K562 (cell line): ENCODE measurements at regions not wholly inside any gene's neighbourhood (a gene's known extent, or its start where the extent isn't known, plus 50 kb on each side); places are given as distances from the start of the nearest gene placed in this dataset.

ENCODE experiments used
- ATAC-seq: fragments of 200-7000 bp; cut with Tn5 transposase; 3 replicates; pipeline ENCODE4 v1.9.1; 2020; ENCODE audit warnings: moderate library complexity
- BruUV-seq: library from RNA; stranded (reverse); fragments of 400-500 nt; replicated peaks from 2 replicates; lab custom pipeline; 2021; lab: Mats Ljungman, UMichigan
- CTCF ChIA-PET: fragments of 300-600 bp; formaldehyde crosslinking; extraction: SDS; loops from one replicate; lab custom pipeline; 2021; ENCODE audit warnings: low intra/inter-chr PET ratio; lab: Yijun Ruan, JAX
- POLR2A ChIA-PET: fragments of 300-600, 350-650 bp; sonication (Branson Sonifier 250); formaldehyde crosslinking; extraction: SDS; loops from one replicate; lab custom pipeline; 2021; ENCODE audit warnings: antibody characterized with exemption, inconsistent platforms; lab: Yijun Ruan, JAX
- DNase-seq, 4 experiments: peaks; one replicate each; pipeline versions ENCODE4 v3.0.0 to v3.0.0-alpha.2; 2011 to 2018; ENCODE audit warnings: low spot score in 3 of 4, mixed read lengths in 3 of 4; ENCODE audit errors: extremely low read depth in 1 of 4
- FAIRE-seq: peaks from 2 replicates; lab custom pipeline; 2011; peaks lifted over from hg19 to GRCh38; lab: Jason Lieb, UNC
- H2AFZ ChIP-seq: 2 replicates; pipeline ENCODE4 v1.6.0; 2011; ENCODE audit warnings: low read depth, low read length, control low read depth, inconsistent platforms
- H3K27ac ChIP-seq: fragments of 200-600 bp; 3 replicates; pipeline ENCODE4 v1.8.0; 2011; ENCODE audit warnings: low read depth, mild to moderate bottlenecking, control low read depth, inconsistent platforms, low read length, moderate library complexity, mixed read lengths; ENCODE audit errors: extremely low read depth
- H3K27me3 ChIP-seq, 2 experiments: fragments of 300-600 bp in 1 of 2; 2 replicates in 1 of 2; 3 replicates in 1 of 2; pipeline versions ENCODE4 v1.6.0 to v1.8.0; 2011; ENCODE audit warnings: inconsistent platforms in 2 of 2, low read length in 2 of 2, mild to moderate bottlenecking in 1 of 2, mixed read lengths in 1 of 2, moderate library complexity in 1 of 2; ENCODE audit not compliant: control insufficient read depth in 2 of 2, insufficient read depth in 2 of 2
- H3K36me3 ChIP-seq: fragments of 300-600 bp; 3 replicates; pipeline ENCODE4 v1.8.0; 2011; ENCODE audit warnings: mild to moderate bottlenecking, low read length, inconsistent platforms; ENCODE audit not compliant: control insufficient read depth, insufficient read depth
- H3K4me1 ChIP-seq, 2 experiments: fragments of 200-600 bp in 1 of 2; replicated peaks in 1 of 2; 2 replicates in 1 of 2; 3 replicates in 1 of 2; pipeline versions ENCODE4 v1.5.1 to v1.8.0; 2011; ENCODE audit warnings: inconsistent platforms in 2 of 2, low read length in 2 of 2, mild to moderate bottlenecking in 1 of 2, mixed read lengths in 1 of 2, moderate library complexity in 1 of 2; ENCODE audit not compliant: control insufficient read depth in 2 of 2, insufficient read depth in 2 of 2
- H3K4me2 ChIP-seq: 2 replicates; pipeline ENCODE4 v1.6.1; 2011; ENCODE audit warnings: low read length, control low read depth, inconsistent platforms, mixed read lengths; ENCODE audit not compliant: insufficient read depth
- H3K4me3 ChIP-seq: fragments of 200-600 bp; sonication (generic), shearing (Covaris generic); 2 replicates; pipeline ENCODE4 v1.5.1; 2016; ENCODE audit warnings: control low read depth, inconsistent platforms
- H3K79me2 ChIP-seq: fragments of 200-600 bp; 3 replicates; pipeline ENCODE4 v1.8.0; 2011; ENCODE audit warnings: low read length, inconsistent platforms; ENCODE audit not compliant: control insufficient read depth, insufficient read depth
- H3K9ac ChIP-seq, 2 experiments: 2 replicates each; pipeline versions ENCODE4 v1.6.0 to v1.6.1; 2011; ENCODE audit warnings: low read depth in 2 of 2, low read length in 2 of 2, control low read depth in 1 of 2, inconsistent platforms in 1 of 2, mild to moderate bottlenecking in 1 of 2, mixed read lengths in 1 of 2; ENCODE audit not compliant: insufficient read depth in 1 of 2
- H3K9me1 ChIP-seq: one replicate; pipeline ENCODE4 v1.6.0; 2011; ENCODE audit warnings: inconsistent platforms, mild to moderate bottlenecking, low read length, moderate library complexity; ENCODE audit not compliant: control insufficient read depth, insufficient read depth
- H3K9me3 ChIP-seq: replicated peaks from 2 replicates; pipeline ENCODE4 v1.5.1; 2011; ENCODE audit warnings: low read depth, low read length, inconsistent platforms; ENCODE audit not compliant: control insufficient read depth, insufficient read depth
- H4K20me1 ChIP-seq: replicated peaks from 2 replicates; pipeline ENCODE4 v1.6.1; 2011; ENCODE audit warnings: low read length, inconsistent platforms, mixed read lengths; ENCODE audit not compliant: control insufficient read depth, insufficient read depth
- POLR2AphosphoS5 ChIP-seq: IDR thresholded peaks from 2 replicates; pipeline ENCODE4 v1.6.1; 2011; ENCODE audit warnings: mild to moderate bottlenecking, low read depth, low read length, moderate library complexity; ENCODE audit not compliant: control insufficient read depth, insufficient read depth
- SIN3A ChIP-seq, 2 experiments: fragments of 150-350 bp in 1 of 2; IDR thresholded peaks; 2 replicates each; pipeline ENCODE4 v1.6.1; 2011 to 2016; ENCODE audit warnings: borderline replicate concordance in 2 of 2, low read depth in 2 of 2, low read length in 2 of 2, mild to moderate bottlenecking in 2 of 2, moderate library complexity in 2 of 2; ENCODE audit not compliant: control insufficient read depth in 1 of 2
- SMAD3 ChIP-seq: fragments of 450-650 bp; formaldehyde crosslinking; conservative IDR thresholded peaks from 2 replicates; pipeline ENCODE4 v1.4.0; 2020; ENCODE audit warnings: mild to moderate bottlenecking
- SMARCA4 ChIP-seq: fragments of 450-650 bp; IDR thresholded peaks from 2 replicates; pipeline ENCODE4 v1.6.1; 2016
- TAF9B ChIP-seq: fragments of 450-650 bp; IDR thresholded peaks from 2 replicates; pipeline ENCODE4 v1.6.1; 2018; ENCODE audit warnings: mild to moderate bottlenecking; ENCODE audit not compliant: partially characterized antibody
- TEAD4 ChIP-seq, 2 experiments: sonication (generic) in 1 of 2; formaldehyde crosslinking in 1 of 2; IDR thresholded peaks; 2 replicates each; pipeline versions ENCODE4 v1.6.1 to v1.8.0; 2012 to 2022; ENCODE audit warnings: borderline replicate concordance in 1 of 2, inconsistent platforms in 1 of 2, low read length in 1 of 2, mild to moderate bottlenecking in 1 of 2, missing genetic modification reagents in 1 of 2
- WGBS: fragments of 100-300 bp; shearing (Covaris generic); methylation state at CpG from one replicate; pipeline ENCODE4 v1.1.6; 2016; ENCODE audit warnings: low coverage, mixed read lengths; ENCODE audit not compliant: insufficient coverage; ENCODE audit errors: missing lambda C conversion rate; 5-methylcytosine and 5-hydroxymethylcytosine counted together
- in situ Hi-C: fragments of 300-500 bp; cut with MboI; formaldehyde crosslinking; loops from 4 replicates; pipeline ENCODE4 v1.15.0; 2018; ENCODE audit warnings: inconsistent platforms, mixed read lengths
- intact Hi-C: fragments of 100-400 bp; cut with micrococcal nuclease; formaldehyde crosslinking; loops from 2 replicates; pipeline ENCODE4 v1.14.2; 2022
- TF ChIP-seq, protein P1 (sequence below): fragments of 250-450 bp; sonication (Bioruptor Pico); IDR thresholded peaks from 2 replicates; pipeline ENCODE4 v1.5.0; 2021
- TF ChIP-seq, protein P2 (sequence below): fragments of 450-650 bp; IDR thresholded peaks from 2 replicates; pipeline ENCODE4 v1.6.1; 2017; ENCODE audit warnings: antibody characterized with exemption, mild to moderate bottlenecking
- TF ChIP-seq, protein P3 (sequence below): IDR thresholded peaks from 2 replicates; pipeline ENCODE4 v1.6.1; 2014; ENCODE audit warnings: antibody characterized with exemption
- TF ChIP-seq, protein P4 (sequence below): sonication (generic); formaldehyde crosslinking; IDR thresholded peaks from 2 replicates; pipeline ENCODE4 v1.8.1; 2023; ENCODE audit warnings: mild to moderate bottlenecking, missing genetic modification reagents

DNA sequence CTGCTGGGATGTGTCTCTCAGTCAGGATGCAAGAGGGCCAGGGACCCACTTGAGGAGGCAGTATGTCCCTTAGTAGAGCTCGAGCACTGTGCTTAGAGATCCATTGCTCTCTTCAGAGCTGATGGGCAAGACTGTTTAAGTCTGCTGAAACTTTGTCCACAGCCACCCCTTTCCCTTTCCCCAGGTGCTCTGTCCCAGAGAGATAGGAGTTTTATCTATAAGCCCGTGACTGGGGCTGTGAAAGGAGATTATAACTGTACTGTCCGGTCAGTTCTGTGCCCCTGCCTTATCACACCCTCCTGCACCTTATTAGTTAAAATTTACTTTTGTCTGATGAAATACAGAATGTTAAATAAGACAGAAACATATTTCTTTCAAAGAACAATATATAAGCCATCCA, 378.4 kb downstream of the PABPC4L start:
- no TSS peak for BruUV-seq
- TF ChIP-seq, protein P1, sequence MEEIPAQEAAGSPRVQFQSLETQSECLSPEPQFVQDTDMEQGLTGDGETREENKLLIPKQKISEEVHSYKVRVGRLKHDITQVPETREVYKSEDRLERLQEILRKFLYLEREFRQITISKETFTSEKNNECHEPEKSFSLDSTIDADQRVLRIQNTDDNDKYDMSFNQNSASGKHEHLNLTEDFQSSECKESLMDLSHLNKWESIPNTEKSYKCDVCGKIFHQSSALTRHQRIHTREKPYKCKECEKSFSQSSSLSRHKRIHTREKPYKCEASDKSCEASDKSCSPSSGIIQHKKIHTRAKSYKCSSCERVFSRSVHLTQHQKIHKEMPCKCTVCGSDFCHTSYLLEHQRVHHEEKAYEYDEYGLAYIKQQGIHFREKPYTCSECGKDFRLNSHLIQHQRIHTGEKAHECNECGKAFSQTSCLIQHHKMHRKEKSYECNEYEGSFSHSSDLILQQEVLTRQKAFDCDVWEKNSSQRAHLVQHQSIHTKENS (CRISPR knock-in tag) = no peak
- 0 out of 2 replicates have a peak, but pooled peaks have one; percentile 24 for TF ChIP-seq POLR2AphosphoS5
- 0 out of 2 replicates have a peak, but pooled peaks have one; percentile 15 for TF ChIP-seq SMARCA4
- TF ChIP-seq, protein P2, sequence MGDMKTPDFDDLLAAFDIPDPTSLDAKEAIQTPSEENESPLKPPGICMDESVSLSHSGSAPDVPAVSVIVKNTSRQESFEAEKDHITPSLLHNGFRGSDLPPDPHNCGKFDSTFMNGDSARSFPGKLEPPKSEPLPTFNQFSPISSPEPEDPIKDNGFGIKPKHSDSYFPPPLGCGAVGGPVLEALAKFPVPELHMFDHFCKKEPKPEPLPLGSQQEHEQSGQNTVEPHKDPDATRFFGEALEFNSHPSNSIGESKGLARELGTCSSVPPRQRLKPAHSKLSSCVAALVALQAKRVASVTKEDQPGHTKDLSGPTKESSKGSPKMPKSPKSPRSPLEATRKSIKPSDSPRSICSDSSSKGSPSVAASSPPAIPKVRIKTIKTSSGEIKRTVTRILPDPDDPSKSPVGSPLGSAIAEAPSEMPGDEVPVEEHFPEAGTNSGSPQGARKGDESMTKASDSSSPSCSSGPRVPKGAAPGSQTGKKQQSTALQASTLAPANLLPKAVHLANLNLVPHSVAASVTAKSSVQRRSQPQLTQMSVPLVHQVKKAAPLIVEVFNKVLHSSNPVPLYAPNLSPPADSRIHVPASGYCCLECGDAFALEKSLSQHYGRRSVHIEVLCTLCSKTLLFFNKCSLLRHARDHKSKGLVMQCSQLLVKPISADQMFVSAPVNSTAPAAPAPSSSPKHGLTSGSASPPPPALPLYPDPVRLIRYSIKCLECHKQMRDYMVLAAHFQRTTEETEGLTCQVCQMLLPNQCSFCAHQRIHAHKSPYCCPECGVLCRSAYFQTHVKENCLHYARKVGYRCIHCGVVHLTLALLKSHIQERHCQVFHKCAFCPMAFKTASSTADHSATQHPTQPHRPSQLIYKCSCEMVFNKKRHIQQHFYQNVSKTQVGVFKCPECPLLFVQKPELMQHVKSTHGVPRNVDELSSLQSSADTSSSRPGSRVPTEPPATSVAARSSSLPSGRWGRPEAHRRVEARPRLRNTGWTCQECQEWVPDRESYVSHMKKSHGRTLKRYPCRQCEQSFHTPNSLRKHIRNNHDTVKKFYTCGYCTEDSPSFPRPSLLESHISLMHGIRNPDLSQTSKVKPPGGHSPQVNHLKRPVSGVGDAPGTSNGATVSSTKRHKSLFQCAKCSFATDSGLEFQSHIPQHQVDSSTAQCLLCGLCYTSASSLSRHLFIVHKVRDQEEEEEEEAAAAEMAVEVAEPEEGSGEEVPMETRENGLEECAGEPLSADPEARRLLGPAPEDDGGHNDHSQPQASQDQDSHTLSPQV = no peak
- no peak for TF ChIP-seq SIN3A (IDR thresholded peaks at IDR 0.05; ENCODE audit: borderline replicate concordance in 2 of 2, control insufficient read depth in 1 of 2, low read depth in 2 of 2, low read length in 2 of 2)
- TF ChIP-seq TAF9B = no peak
- TF ChIP-seq SMAD3 (CRISPR knock-in tag) = no peak
- TF ChIP-seq TEAD4 (IDR thresholded peaks at IDR 0.05; ENCODE audit: low read length) = peak; percentile 85
- TF ChIP-seq TEAD4 (CRISPR knock-in tag; IDR thresholded peaks at IDR 0.05; ENCODE audit: borderline replicate concordance) = no peak
- TF ChIP-seq, protein P3, sequence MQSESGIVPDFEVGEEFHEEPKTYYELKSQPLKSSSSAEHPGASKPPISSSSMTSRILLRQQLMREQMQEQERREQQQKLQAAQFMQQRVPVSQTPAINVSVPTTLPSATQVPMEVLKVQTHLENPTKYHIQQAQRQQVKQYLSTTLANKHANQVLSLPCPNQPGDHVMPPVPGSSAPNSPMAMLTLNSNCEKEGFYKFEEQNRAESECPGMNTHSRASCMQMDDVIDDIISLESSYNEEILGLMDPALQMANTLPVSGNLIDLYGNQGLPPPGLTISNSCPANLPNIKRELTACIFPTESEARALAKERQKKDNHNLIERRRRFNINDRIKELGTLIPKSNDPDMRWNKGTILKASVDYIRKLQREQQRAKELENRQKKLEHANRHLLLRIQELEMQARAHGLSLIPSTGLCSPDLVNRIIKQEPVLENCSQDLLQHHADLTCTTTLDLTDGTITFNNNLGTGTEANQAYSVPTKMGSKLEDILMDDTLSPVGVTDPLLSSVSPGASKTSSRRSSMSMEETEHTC = no peak
- TF ChIP-seq, protein P4, sequence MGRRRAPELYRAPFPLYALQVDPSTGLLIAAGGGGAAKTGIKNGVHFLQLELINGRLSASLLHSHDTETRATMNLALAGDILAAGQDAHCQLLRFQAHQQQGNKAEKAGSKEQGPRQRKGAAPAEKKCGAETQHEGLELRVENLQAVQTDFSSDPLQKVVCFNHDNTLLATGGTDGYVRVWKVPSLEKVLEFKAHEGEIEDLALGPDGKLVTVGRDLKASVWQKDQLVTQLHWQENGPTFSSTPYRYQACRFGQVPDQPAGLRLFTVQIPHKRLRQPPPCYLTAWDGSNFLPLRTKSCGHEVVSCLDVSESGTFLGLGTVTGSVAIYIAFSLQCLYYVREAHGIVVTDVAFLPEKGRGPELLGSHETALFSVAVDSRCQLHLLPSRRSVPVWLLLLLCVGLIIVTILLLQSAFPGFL (CRISPR knock-in tag) = no peak

More for the DNA sequence above, 378.4 kb downstream of the PABPC4L start:
- H3K4me3 ChIP-seq = no peak overlapping the region
- in situ Hi-C loops (no loop called here), intact Hi-C loops (no loop called here)
- H3K9me1 ChIP-seq = no peaks in the 10 kb centered on the region
- ChIA-PET CTCF (no interaction called here), POLR2A (no interaction called here)
- FAIRE-seq (no peak), ATAC-seq (peak; percentile 73), DNase-seq (peak in 2 of 4 experiments; percentile 7 to 50)
- 0% methylated on average over 3 of the region's 3 CpGs for WGBS
- H3K36me3 ChIP-seq = no peaks in the 10 kb centered on the region
- no peaks in the 10 kb centered on the region for H3K9me3 ChIP-seq
- H3K27ac ChIP-seq = no peak overlapping the region
- H3K4me1 ChIP-seq = no peaks in the 10 kb centered on the region
- no peaks in the 10 kb centered on the region for H3K79me2 ChIP-seq
- H3K4me2 ChIP-seq = no peak overlapping the region
- H3K9ac ChIP-seq = no peak overlapping the region
- no peaks in the 10 kb centered on the region for H4K20me1 ChIP-seq
- H2AFZ ChIP-seq = no peak overlapping the region
- no peaks in the 10 kb centered on the region for H3K27me3 ChIP-seq
